ENCODE measurements at regions not wholly inside any gene's neighbourhood (a gene's known extent, or its start where the extent isn't known, plus 50 kb on each side); places are given as distances from the start of the nearest gene placed in this dataset.
A peak's percentile ranks its signal among the peaks of the same experiment; 100 is the strongest.

GRCh38 chr2:64818664-64819060, 164.9 kb upstream of the SERTAD2 start:
- Histone ChIP-seq H3K36me3 (replicated peaks in 1 of 2) (no peaks in the 10 kb centered on the region), H3K4me1 (replicated peaks in 1 of 2) (no peaks in the 10 kb centered on the region), H3K27ac (no peak overlapping the region), H3K27me3 (no peaks in the 10 kb centered on the region), H3K4me3 (no peak overlapping the region), H3K9me3 (replicated peaks in 1 of 3) (no peaks in the 10 kb centered on the region)
- intact Hi-C loops (cut with DNase I), result no loop called here
- WGBS, 4 donors, result 46 to 62% (median 50%) methylated on average over 4 of the region's 4 CpGs
- TF ChIP-seq CTCF (IDR thresholded peaks at IDR 0.05) (no peak), POLR2A (IDR thresholded peaks at IDR 0.05) (no peak)
- DNase-seq, result no peak

DNA sequence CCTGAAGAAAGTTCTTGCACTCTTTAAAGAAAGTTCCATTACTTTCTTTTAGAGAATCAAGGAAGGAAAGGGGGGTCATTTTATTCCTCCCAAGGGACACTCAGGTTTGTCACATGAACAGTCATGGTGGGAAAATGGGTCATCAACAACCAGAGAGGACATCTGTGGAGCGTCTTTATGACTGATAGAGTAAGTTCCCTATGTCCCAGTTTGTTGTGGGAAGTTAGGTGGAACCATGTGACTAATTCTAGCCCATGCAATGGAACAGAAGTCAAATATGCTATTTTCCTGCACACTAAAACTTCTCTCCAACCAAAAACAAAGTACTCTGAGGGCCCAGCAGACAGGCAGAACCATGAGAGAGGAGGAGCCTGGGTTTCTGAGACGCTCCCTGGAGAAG, 165.6 kb upstream of the SERTAD2 start:
- Histone ChIP-seq H3K27me3 (no peaks in the 10 kb centered on the region), H3K4me1 (replicated peaks in 1 of 2) (no peaks in the 10 kb centered on the region), H3K9me3 (replicated peaks in 1 of 3) (no peaks in the 10 kb centered on the region), H3K4me3 (no peak overlapping the region), H3K27ac (no peak overlapping the region), H3K36me3 (replicated peaks in 1 of 2) (no peaks in the 10 kb centered on the region)
- WGBS, 4 donors, result 62 to 75% (median 68%) methylated on average over 2 of the region's 2 CpGs
- intact Hi-C loops (cut with DNase I), result no loop called here
- no peak for DNase-seq
- TF ChIP-seq POLR2A (IDR thresholded peaks at IDR 0.05) (no peak), CTCF (IDR thresholded peaks at IDR 0.05) (no peak)

DNA sequence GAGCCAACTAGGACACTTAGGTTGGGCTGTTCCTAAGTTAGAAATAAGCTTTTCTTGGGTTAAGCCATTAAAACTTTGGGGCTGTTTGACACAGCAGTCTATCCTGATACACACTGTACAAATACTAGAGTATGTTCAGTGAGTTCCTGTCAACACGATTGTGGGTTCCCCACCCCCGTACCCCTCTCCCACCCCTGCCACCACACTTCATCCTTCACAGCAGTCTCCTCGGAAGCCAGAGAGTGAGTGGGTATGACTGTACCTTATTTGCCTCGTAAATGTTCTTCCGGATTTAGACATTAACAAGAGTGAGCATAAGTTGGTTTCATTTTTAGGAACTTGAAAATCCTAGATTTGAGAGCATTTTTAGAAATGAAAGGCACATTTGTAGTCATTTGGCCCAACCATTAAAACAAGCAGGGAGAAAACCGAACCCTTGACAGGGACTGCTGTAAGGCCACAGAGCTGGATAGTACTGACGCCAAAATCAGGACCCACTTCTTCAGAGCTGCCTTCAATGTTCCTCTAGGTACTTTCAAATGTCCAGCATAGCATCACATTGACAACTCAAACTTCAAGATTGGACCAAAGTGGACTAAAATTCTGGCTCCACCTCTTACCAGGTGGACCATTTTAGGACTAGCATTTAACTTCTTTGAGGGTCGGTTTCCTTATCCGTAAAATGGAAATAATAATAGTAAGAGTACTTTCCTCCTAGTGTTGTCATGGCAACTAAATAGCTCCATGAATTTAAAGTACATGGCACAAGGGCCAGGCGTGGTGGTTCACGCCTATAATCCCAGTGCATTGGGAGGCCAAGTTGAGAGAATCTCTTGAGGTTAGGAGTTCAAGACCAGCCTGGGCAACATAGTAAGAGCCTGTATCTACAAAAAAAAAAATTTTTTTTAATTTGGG, 166.3 kb upstream of the SERTAD2 start:
- DNase-seq, result no peak
- Histone ChIP-seq H3K4me1 (replicated peaks in 1 of 2) (no peaks in the 10 kb centered on the region), H3K27me3 (no peaks in the 10 kb centered on the region), H3K27ac (peak overlapping the region in 1 of 5 donors; percentile 1), H3K9me3 (replicated peaks in 1 of 3) (no peaks in the 10 kb centered on the region), H3K36me3 (replicated peaks in 1 of 2) (no peaks in the 10 kb centered on the region), H3K4me3 (no peak overlapping the region)
- TF ChIP-seq CTCF (IDR thresholded peaks at IDR 0.05) (no peak), POLR2A (IDR thresholded peaks at IDR 0.05) (no peak)
- intact Hi-C loops (cut with DNase I), result no loop called here
- WGBS, 4 donors, result 80 to 85% (median 83%) methylated on average over 10 to 11 of the region's 11 CpGs

DNA sequence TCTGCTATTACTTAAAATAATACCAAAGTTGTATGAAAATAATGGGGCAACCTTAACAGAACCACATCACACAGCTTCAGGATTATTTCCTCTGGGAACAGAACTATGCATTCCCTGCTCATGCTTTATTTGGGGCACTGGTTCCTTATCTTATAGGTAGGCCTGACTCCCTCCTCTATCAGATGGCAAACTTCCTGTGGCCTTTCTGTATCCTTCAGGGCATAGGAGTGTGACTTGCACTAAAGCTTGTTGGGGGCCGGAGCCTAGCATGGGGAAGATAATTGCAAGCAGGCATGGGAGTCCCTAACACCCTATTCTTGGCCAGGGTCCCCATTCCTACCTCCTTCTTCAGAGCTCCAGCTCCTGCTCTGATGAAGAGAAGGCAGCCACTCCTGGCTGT, 167.2 kb upstream of the SERTAD2 start:
- 83 to 100% (median 91%) methylated on average over 1 of the region's 1 CpG for WGBS, 4 donors

More for the DNA sequence above, 167.2 kb upstream of the SERTAD2 start:
- H3K36me3 ChIP-seq (replicated peaks in 1 of 2), result no peaks in the 10 kb centered on the region
- no peak for DNase-seq
- H3K9me3 ChIP-seq (replicated peaks in 1 of 3), result no peaks in the 10 kb centered on the region
- H3K4me3 ChIP-seq, result no peak overlapping the region
- TF ChIP-seq CTCF (IDR thresholded peaks at IDR 0.05) (no peak), POLR2A (IDR thresholded peaks at IDR 0.05) (no peak)
- intact Hi-C loops (cut with DNase I), result no loop called here
- H3K27ac ChIP-seq, result no peak overlapping the region
- no peaks in the 10 kb centered on the region for H3K27me3 ChIP-seq
- H3K4me1 ChIP-seq (replicated peaks in 1 of 2), result no peaks in the 10 kb centered on the region
